Mononuclear cell (primary cell): ENCODE measurements at regions not wholly inside any gene's neighbourhood (a gene's known extent, or its start where the extent isn't known, plus 50 kb on each side); places are given as distances from the start of the nearest gene placed in this dataset.
"Not testable (repeated sequence)": the region's sequence is repeated elsewhere in the genome, so short reads cannot be mapped to it uniquely, and the experiment has no call there.

ENCODE experiments used
- H3K27me3 ChIP-seq: 2 replicates; pipeline ENCODE4 v1.6.0; 2011; ENCODE audit warnings: low read length, control low read depth; ENCODE audit not compliant: insufficient read depth
- H3K4me1 ChIP-seq: 2 replicates; pipeline ENCODE4 v1.5.1; 2011; ENCODE audit warnings: mild to moderate bottlenecking, low read length, control low read depth; ENCODE audit not compliant: insufficient read depth
- H3K4me3 ChIP-seq: 2 replicates; pipeline ENCODE4 v1.5.1; 2011; ENCODE audit warnings: mild to moderate bottlenecking, low read length, moderate library complexity
- H3K9me3 ChIP-seq: 2 replicates; pipeline ENCODE4 v1.5.1; 2011; ENCODE audit warnings: low read depth, mild to moderate bottlenecking, control low read depth, low read length

- no peaks in the 10 kb centered on the region for H3K27me3 ChIP-seq
- no peak overlapping the region for H3K4me3 ChIP-seq
- no peaks in the 10 kb centered on the region for H3K9me3 ChIP-seq
- H3K4me1 ChIP-seq, result no peaks in the 10 kb centered on the region
Observed at GRCh38 chr13:71213252-71213821, 653.7 kb downstream of the DACH1 start.

DNA sequence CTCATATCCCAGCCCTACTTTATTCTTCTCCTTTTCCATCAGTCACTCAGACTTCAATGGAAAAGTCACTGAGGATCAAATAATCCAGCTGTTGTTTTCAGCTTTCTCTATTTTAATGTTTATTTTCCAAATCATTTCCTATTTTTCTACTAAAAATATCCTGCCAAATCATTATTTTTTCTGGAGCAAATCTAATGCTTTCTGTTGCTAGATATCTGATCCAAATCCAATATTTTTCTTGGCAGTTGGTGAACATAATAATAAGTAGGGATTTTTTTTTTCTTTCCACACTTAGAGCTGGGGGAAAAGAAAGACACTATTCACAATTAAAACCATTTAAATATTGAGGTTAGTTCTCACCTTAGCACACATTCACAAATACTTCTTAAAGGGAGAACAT, 656.1 kb downstream of the DACH1 start:
- no peaks in the 10 kb centered on the region for H3K9me3 ChIP-seq
- no peaks in the 10 kb centered on the region for H3K27me3 ChIP-seq
- no peaks in the 10 kb centered on the region for H3K4me1 ChIP-seq
- no peak overlapping the region for H3K4me3 ChIP-seq

GRCh38 chr13:71209217-71209616, 657.8 kb downstream of the DACH1 start:
- Histone ChIP-seq H3K9me3 (peaks cover 4% of the 10 kb centered on the region), H3K27me3 (no peaks in the 10 kb centered on the region), H3K4me3 (no peak overlapping the region)

DNA sequence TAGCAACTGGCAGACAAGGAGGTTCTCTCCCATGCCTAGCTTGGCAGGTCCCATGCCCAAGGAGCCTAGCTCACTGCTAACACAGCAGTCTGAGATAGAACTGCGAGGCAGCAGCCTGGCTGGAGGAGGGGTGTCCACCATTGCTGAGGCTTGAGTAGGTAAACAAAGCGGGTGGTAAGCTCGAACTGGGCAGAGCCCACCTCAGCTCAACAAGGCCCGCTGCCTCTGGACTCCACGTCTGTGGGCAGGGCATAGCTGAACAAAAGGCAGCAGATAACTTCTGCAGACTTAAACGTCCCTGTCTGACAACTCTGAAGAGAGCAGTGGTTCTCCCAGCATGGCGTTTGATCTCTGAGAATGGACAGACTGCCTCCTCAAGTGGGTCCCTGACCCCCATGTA, 682.4 kb downstream of the DACH1 start:
- not testable (repeated sequence) for H3K27me3 ChIP-seq, H3K9me3 ChIP-seq, H3K4me1 ChIP-seq, H3K4me3 ChIP-seq

More at GRCh38 chr13:71209217-71209616, 657.8 kb downstream of the DACH1 start:
- H3K4me1 ChIP-seq, result no peaks in the 10 kb centered on the region

GRCh38 chr13:71183352-71183751, 683.7 kb downstream of the DACH1 start:
- not testable (repeated sequence) for H3K27me3 ChIP-seq, H3K4me3 ChIP-seq, H3K9me3 ChIP-seq, H3K4me1 ChIP-seq

- Histone ChIP-seq H3K4me3 (no peak overlapping the region), H3K9me3 (no peaks in the 10 kb centered on the region), H3K4me1 (no peaks in the 10 kb centered on the region), H3K27me3 (no peaks in the 10 kb centered on the region)
Observed at GRCh38 chr13:71171740-71172139, 695.3 kb downstream of the DACH1 start.

- H3K4me3 ChIP-seq, result no peak overlapping the region
Observed at GRCh38 chr13:71169180-71169579, 697.8 kb downstream of the DACH1 start.

DNA sequence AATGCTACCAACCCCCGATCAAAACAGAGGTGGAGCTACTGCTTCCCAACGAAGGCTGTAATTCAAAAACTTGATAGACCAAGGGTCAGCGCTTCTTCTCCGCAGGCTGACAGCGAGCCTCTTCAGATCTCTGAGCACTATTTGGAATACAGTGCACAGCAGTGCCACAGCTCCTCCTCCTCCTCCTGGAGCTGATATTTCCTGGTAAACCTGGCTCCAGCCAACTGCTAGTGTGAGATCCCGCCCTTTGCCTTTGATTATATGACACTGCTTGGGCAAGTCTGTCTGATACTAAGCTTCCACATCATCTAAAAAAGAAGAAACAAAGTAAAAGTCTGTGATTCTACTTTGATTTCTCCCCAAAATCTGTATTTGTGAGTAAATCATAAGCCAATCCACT, 710.5 kb downstream of the DACH1 start:
- Histone ChIP-seq H3K9me3 (no peaks in the 10 kb centered on the region), H3K4me1 (no peaks in the 10 kb centered on the region), H3K4me3 (no peak overlapping the region), H3K27me3 (no peaks in the 10 kb centered on the region)

More at GRCh38 chr13:71169180-71169579, 697.8 kb downstream of the DACH1 start:
- H3K4me1 ChIP-seq, result no peaks in the 10 kb centered on the region
- H3K9me3 ChIP-seq, result no peaks in the 10 kb centered on the region
- H3K27me3 ChIP-seq, result no peaks in the 10 kb centered on the region

GRCh38 chr13:71149498-71150363, 717.3 kb downstream of the DACH1 start:
- no peak overlapping the region for H3K4me3 ChIP-seq
- H3K9me3 ChIP-seq, result no peaks in the 10 kb centered on the region
- H3K4me1 ChIP-seq, result no peaks in the 10 kb centered on the region
- H3K27me3 ChIP-seq, result no peaks in the 10 kb centered on the region

DNA sequence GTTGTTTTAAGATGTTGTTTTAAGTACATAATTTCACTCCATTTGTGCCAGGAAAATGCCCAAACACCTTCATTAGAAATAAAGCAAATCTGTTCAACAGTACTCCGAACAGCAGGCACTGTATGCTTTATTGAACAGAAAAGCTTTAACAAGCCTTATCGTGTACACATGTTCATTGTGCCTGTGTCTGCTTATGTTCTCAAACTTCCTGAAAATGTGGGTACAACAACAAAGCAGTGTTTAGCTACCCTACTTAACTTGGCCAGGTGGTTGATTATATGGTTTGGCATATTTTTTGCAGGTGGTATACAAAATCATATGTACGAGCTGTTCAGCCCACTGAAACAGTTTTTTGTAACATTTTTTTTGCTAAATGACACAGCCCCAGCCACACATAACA, 718.0 kb downstream of the DACH1 start:
- no peaks in the 10 kb centered on the region for H3K27me3 ChIP-seq
- no peaks in the 10 kb centered on the region for H3K9me3 ChIP-seq
- no peaks in the 10 kb centered on the region for H3K4me1 ChIP-seq
- no peak overlapping the region for H3K4me3 ChIP-seq

DNA sequence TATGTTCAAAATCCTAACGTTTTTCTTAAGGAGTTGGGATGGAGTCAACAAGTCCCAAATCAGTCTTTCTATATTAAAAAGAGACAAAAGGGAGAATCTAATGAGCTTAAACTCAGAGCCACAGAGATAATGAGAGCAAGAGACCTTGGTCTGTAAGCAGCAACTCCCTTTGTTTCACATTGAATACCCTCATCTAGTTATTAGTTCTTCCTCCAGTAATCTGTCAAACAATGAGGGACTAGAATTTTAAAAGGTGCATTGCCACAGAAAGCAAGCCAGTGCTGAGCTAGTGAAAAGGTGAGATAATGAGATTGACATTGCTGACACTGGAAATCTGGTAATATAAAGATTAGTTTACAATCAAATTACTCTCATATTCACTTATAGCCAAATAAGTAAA, 718.6 kb downstream of the DACH1 start:
- Histone ChIP-seq H3K9me3 (no peaks in the 10 kb centered on the region), H3K4me1 (no peaks in the 10 kb centered on the region), H3K4me3 (no peak overlapping the region), H3K27me3 (no peaks in the 10 kb centered on the region)

GRCh38 chr13:71144883-71145282, 722.1 kb downstream of the DACH1 start:
- H3K4me3 ChIP-seq, result no peak overlapping the region
- no peaks in the 10 kb centered on the region for H3K27me3 ChIP-seq
- H3K9me3 ChIP-seq, result no peaks in the 10 kb centered on the region
- no peaks in the 10 kb centered on the region for H3K4me1 ChIP-seq

DNA sequence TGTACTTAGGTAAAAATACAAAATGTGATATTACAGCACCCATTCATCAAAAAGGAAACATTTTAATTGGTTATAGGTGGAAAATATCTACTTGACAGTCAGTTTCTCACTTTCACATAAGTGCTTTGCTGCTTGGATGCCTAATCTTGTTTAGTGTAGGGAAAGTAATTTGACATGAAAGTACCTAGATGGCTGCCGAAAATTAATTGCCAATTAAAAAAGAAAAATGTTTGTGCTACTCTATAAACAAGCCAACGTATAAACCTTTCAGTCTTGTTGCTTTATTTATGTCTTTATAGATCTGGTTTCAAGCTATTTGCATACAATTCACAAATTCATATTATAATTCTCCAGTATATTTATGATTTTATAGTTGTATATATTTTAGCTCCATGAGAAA, 729.9 kb downstream of the DACH1 start:
- H3K27me3 ChIP-seq, result no peaks in the 10 kb centered on the region
- H3K4me3 ChIP-seq, result no peak overlapping the region
- H3K9me3 ChIP-seq, result no peaks in the 10 kb centered on the region
- H3K4me1 ChIP-seq, result no peaks in the 10 kb centered on the region

DNA sequence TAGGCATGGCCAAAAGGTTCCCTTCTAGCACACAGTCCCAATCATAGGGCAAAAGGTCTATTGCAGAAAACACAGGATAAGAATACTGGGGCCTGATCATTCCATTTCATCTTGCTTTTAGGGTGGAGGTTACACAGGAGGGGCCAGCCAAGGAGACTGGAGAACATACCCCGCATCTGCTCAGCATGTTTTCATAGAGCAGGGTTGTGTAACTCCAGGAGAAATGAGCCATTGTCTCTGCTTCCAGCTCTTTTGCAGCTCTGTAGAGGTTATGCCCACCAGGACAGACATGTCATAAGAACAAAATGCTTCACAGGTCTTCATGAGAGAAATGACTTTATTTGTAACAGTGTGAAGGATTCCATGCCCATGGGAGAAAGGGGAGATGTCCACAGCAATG, 742.8 kb downstream of the DACH1 start:
- H3K4me1 ChIP-seq, result no peaks in the 10 kb centered on the region
- H3K27me3 ChIP-seq, result no peaks in the 10 kb centered on the region
- H3K4me3 ChIP-seq, result no peak overlapping the region
- no peaks in the 10 kb centered on the region for H3K9me3 ChIP-seq

- Histone ChIP-seq H3K27me3 (no peaks in the 10 kb centered on the region), H3K4me3 (no peak overlapping the region), H3K4me1 (no peaks in the 10 kb centered on the region), H3K9me3 (no peaks in the 10 kb centered on the region)
Observed at GRCh38 chr13:71118779-71119364, 748.1 kb downstream of the DACH1 start.
